ENCODE measurements at regions not wholly inside any gene's neighbourhood (a gene's known extent, or its start where the extent isn't known, plus 50 kb on each side); places are given as distances from the start of the nearest gene placed in this dataset.

DNA sequence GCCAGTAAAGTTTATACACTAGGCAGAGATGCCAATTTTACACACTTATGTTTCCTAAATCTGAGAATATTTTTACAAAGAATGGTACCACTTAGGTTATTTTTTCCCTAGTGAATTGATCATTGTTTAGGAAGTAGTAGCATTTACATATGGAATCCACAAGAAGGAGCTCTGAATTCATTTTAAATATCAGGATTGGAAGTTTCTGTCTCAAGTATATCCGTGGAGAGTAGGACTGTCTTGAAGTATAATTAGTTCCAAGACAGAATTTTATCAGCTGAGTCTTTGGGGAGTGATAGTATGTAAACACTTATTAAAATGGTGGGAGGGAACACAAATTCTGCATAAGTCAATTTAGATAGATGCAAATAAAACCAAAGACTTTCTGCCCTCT lies 82.3 kb upstream of the FAM98A start:
- TF ChIP-seq, protein P1, sequence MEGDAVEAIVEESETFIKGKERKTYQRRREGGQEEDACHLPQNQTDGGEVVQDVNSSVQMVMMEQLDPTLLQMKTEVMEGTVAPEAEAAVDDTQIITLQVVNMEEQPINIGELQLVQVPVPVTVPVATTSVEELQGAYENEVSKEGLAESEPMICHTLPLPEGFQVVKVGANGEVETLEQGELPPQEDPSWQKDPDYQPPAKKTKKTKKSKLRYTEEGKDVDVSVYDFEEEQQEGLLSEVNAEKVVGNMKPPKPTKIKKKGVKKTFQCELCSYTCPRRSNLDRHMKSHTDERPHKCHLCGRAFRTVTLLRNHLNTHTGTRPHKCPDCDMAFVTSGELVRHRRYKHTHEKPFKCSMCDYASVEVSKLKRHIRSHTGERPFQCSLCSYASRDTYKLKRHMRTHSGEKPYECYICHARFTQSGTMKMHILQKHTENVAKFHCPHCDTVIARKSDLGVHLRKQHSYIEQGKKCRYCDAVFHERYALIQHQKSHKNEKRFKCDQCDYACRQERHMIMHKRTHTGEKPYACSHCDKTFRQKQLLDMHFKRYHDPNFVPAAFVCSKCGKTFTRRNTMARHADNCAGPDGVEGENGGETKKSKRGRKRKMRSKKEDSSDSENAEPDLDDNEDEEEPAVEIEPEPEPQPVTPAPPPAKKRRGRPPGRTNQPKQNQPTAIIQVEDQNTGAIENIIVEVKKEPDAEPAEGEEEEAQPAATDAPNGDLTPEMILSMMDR (IDR thresholded peaks at IDR 0.05) = no peak
- no peak for TF ChIP-seq POLR2A (IDR thresholded peaks at IDR 0.05)
